SU-DHL-6 (cell line): ENCODE measurements at regions not wholly inside any gene's neighbourhood (a gene's known extent, or its start where the extent isn't known, plus 50 kb on each side); places are given as distances from the start of the nearest gene placed in this dataset.

ENCODE experiments used
- EZH2phosphoT487 ChIP-seq: fragments of 200-600 bp; sonication (generic), shearing (Covaris generic); conservative IDR thresholded peaks from 2 replicates; pipeline ENCODE4 v1.6.1; 2018; ENCODE audit warnings: mild to moderate bottlenecking, antibody characterized with exemption, low read length, moderate library complexity, mixed read lengths
- TF ChIP-seq, protein P1 (sequence below): fragments of 200-600 bp; sonication (generic); IDR thresholded peaks from one replicate; pipeline ENCODE4 v1.5.1; 2017; ENCODE audit warnings: antibody characterized with exemption, mild to moderate bottlenecking, low read length, moderate library complexity; ENCODE audit not compliant: insufficient read depth, poor library complexity, severe bottlenecking

DNA sequence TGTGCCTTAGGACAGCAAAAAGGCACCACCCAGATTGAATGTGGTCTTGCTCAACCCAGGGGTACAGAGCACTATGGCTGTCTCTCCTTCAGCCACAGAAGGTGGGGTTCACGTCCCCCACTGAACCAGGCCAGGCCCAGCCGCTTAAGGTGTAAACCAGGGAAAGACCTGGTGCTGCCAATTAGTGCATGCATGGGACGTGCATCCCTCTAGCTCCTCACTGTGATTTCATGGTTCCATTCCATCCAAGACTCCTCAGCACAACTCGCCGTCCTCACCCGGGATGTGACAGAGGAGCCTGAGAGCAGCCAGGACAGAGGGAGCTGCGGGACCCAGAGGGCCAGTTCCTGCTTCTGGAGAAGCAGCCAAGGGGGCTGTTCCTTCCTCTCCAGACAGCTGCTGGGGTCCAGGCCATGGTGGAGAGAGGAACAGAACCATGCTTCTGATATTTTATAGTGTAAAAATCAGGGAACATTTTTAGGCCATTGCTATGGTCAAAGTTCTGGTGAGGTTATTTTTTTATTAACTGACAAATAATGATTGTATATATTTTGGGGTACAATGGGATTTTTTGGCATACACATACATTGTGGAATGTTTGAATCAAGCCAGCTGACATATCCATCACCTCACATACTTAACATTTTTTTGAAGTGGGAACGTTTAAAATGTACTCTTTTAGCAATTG, 492.2 kb upstream of the B3GAT1 start:
- TF ChIP-seq, protein P1, sequence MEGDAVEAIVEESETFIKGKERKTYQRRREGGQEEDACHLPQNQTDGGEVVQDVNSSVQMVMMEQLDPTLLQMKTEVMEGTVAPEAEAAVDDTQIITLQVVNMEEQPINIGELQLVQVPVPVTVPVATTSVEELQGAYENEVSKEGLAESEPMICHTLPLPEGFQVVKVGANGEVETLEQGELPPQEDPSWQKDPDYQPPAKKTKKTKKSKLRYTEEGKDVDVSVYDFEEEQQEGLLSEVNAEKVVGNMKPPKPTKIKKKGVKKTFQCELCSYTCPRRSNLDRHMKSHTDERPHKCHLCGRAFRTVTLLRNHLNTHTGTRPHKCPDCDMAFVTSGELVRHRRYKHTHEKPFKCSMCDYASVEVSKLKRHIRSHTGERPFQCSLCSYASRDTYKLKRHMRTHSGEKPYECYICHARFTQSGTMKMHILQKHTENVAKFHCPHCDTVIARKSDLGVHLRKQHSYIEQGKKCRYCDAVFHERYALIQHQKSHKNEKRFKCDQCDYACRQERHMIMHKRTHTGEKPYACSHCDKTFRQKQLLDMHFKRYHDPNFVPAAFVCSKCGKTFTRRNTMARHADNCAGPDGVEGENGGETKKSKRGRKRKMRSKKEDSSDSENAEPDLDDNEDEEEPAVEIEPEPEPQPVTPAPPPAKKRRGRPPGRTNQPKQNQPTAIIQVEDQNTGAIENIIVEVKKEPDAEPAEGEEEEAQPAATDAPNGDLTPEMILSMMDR = no peak
- TF ChIP-seq EZH2phosphoT487 = no peak
